ENCODE measurements at regions not wholly inside any gene's neighbourhood (a gene's known extent, or its start where the extent isn't known, plus 50 kb on each side); places are given as distances from the start of the nearest gene placed in this dataset.
"Not testable (repeated sequence)": the region's sequence is repeated elsewhere in the genome, so short reads cannot be mapped to it uniquely, and the experiment has no call there.

DNA sequence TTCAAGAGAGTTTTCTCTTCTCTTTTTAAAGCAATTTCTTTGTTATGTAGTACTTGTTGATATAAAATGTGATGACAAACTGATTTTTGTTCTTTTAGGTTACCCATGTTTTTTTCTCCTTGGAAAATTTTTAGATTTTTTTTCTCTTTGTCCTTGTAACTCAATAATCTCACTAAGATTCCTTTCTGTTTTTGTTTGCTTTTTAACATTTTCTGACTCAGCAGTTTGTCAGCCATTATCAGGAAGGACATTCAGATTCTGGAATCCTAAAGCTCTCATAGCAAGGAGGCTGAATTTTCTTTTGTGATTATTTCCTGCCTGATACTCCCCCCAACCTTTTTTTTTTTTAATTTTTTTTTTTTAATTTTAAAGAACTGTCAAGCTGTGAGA is 75.2 kb upstream of the CITED2 start:
- DNase-seq, result no peak

DNA sequence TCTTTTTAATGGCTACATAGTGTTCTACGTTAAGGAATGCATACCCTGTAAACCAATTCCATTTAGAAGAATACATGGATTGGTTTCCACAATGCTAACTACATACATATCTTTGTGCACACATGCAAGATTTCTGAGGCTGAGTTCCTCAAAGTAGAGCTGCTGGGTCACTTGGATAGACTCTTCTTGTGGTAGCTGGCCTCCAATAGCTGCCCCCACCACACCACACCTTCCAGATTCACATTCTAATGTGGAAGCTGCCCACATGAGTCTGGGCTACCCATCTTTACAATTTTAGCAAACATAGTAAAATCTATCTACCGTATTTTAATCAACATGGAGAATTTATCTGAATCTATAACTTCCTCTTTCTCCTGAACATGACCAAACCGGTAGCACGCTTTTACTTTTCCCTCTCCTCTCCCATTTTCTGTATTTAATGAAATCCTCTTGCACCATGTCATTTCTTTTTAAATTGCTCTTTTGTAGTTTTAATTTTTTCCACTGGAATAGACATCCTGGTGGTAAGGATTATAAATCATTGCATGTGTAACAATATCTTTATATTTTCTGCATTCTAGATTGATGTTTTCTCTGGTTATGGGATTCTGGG is 74.7 kb upstream of the CITED2 start:
- DNase-seq, result no peak

DNA sequence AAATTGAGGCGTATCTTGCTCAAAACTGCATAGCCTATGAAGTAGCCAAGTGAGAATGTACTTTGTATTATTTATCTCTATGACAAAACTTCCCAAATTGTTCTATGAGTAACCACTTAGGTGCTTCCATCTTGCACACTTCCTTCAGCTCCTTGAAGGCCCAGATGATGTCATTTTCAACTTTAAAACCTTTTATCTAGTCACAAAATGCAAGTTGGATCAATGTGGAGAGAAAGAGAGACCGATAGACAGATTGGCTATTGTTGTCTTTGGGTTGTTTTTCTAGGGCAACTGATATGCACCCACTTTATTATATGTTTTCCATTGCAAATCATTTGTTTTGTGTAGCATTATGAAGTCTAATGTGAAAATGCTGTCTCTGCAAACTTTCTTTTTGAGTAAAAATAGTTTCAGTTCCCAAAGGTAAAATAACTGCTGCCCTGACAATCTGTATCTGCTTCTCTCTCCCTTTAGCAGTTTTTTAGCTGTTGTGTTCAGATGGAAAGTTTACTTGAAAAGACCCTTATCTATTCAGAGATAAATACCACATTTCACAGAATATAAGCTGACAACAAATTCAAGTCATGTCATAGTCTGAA is 73.7 kb upstream of the CITED2 start:
- DNase-seq, result no peak

DNA sequence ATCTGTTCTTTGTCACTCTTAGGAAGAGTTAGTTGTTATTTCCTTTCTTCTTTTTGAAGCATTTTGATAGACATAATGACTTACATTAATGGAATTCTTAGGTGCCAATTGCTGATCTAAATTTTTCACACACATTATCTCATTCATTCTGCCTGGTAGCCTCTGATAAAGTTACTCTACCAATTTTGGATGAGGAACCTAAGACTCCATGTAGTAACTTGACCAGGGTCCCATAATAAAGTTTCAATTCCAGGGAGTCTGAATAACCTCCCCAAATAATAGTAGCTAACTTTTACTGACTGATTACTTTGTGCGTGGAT is 73.2 kb upstream of the CITED2 start:
- no peak for DNase-seq

DNA sequence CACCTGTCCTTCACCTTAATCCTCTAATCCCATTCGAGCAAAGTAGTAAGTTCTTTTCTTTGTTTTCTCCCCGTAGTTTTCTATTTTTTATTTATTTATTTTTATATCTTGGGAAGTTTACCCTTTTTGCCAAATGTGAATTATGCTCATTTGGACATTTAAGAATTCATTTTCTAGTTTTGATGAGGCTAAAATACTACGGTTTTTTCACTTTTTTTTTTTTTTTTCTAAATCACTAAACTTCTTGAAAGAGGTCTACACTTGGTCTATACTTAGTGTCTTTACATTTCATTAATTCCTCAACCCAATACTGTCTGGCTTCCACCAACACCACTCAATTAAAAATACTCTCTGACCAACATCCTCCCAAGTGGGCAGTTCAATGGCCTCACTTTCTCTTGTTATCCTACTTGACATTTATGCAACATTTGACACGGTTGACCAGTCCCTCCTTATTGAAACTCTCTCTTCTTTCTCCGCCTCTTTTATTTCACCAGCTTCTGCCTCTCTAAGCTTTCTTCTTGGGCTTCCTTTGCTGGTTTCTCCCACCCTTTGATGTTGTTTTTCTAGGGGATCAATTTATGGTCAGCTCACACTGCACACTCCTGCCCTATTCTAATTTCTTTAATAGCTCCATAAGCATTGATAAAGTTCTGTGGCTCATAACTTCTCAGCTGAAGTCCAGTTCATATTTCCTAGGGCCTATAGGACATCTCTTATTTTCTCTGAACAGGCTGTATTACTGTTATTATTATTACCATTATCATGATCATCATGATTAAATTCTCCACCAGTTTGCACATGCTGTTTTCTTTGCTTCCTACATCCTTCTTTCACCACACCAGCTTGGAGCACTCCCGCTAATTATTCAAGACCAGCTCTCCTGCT is 72.6 kb upstream of the CITED2 start:
- DNase-seq, result no peak

DNA sequence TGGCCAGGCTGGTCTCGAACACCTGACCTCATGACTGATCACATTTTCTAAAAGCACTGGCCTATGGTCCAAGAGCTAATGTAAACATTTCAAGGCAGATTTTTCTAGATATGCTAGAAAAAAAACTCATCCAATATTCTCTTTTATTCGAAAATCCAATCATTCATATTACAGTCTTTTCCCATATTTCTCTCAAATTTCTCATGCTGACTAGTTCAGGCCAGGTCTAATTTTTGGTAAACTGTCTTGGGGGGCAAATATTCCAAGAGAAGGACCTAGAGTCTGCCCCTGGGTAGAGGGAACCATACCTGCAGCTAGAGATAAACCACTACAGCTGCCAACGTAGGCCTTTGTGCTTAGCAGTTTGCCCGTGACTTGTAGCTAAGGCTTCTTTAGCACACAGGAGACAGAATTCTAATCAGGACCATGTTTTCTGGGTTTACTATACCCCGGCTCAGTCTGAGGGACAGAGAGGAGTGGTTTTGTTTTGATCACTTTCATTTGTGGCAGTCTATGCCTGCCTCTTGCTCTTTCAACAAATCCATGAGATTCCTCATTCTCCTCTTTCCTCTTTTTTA is 71.8 kb upstream of the CITED2 start:
- no peak for DNase-seq

DNA sequence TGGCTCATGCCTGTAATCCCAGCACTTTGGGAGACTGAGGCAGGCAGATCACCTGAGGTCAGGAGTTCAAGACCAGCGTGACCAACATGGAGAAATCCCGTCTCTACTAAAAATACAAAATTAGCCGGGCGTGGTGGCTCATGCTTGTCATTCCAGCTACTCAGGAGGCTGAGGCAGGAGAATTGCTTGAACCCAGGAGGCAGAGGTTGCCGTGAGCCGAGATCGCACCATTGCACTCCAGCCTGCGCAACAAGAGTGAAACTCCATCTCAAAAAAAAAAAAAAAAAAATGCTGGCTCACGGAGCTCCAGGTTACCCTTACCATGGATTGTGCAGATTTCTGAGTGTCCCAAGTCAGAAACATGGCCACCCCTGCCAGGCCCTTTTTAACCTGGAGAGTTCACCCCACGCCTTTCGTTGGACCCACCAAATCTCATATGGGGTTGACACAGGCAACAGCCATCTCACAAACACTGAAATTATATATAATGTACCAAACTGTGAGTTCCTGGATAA is 69.9 kb upstream of the CITED2 start:
- not testable (repeated sequence) for DNase-seq

DNA sequence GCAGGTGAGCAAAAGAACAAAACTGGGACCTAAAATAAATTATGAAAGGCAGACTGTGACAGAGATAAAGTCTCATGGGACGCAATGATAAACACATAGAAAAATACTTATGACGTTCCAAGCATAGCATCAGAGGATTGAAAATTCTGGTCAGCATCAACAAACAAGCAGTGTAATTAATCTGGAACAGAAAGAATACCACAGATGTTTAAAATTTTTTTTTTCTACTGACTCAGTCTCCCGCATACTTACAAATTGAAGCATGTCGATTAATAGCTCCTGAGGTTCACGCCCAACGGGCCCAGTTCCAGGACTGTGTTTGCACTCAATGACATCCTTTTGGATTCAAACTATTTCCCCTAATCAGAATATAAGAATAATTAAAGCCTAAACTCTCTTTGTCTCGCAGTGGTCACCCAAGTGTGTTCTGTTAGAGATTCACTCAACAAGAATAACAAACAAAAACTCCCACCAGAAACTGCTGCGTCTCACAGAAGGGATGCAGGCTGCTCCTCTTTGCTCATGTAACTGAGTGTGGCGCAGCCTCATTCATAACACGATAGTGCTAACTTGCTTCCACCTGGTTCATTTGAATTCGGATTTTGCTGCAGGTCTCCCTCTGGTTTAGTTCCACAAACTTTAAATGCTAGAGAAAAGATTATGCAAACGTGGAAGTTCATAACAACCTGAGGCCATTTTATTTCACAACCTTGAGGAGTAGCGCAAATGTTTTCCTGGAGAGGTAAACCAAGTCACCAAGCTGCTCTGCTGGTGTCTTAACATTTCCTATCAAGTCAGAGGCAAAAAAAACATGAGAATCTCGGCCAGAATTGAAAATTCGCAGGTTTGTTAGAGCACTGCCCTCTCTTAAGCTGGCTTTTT is 69.0 kb upstream of the CITED2 start:
- DNase-seq, result no peak

DNA sequence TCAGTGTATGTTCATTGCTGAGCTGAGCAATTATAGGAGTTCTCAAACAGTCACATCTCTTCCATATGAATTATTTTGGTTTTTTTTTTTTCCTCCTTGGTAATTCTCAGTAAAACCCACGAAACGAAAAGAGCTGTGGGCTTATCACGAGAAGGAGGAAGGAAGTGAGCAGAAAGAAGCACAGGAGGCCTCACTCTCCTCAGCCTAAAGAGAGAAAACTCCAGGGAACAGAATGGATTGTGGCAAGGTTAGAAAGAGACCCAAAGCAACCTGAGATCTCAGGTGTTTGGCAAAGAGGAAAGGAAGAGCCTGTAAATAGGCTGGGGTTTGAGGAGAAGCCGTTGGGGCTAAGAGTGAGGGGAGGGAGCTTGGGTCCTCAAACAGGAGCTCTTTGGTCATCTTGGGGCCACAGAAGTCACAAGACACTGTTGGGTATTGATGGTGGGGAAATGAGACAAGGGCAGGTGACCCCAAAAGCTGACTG is 67.8 kb upstream of the CITED2 start:
- DNase-seq, result no peak

DNA sequence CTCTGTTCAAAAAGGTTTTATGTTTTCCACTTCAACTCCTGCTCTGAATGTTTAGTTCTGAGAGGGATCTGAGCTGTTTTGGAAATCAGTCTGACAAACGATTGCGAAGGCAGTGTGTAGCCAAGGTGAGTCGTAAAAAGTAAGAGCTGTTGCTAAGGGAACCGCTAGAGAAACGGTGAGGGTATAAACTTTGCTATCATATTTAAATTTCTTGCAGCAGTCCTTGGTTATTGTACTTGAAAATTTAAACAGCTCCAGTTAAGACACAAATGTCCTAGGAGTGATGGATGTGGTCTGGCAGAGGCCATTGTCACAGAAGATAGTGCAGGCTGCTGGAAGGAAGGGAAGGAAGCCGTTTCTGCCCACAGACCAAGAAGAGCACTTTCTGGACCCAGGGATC is 64.9 kb upstream of the CITED2 start:
- no peak for DNase-seq

DNA sequence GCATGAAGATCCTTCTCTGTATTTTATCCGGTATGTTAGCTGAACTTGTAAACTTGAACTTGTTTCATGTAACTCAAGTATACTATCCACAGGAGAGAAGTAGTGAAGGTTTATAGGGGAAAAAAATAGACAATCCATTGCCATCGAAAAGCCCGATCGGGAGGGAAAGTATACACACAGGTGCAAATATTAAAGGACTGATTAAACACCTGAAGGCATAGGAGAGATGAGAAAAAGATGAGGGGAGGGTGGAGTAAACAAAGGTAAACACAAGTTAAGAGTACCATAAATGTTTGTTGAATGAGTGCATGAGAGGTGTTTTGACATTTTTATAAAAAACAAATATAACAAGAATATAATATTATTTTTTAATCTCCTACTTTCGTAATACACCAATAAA is 64.3 kb upstream of the CITED2 start:
- DNase-seq, result no peak

DNA sequence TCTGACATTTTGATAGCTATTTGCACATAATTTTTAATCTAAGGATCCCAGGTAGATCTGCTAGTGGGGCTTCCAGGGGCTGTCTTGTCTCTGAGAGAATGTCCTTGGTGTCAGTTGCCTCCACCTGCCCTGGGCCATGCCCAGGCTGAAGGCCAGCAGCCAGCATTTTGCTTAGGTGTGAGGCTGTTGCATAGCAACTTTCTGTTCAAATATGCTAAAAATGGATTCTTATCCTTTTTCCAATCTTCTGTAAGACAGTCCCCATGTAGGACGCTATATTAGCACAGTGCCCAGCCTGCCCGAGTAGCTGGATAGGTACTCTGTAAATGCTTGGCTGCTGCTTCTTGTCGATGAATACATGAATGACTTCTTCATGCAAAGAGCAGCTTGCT is 62.5 kb upstream of the CITED2 start:
- no peak for DNase-seq

DNA sequence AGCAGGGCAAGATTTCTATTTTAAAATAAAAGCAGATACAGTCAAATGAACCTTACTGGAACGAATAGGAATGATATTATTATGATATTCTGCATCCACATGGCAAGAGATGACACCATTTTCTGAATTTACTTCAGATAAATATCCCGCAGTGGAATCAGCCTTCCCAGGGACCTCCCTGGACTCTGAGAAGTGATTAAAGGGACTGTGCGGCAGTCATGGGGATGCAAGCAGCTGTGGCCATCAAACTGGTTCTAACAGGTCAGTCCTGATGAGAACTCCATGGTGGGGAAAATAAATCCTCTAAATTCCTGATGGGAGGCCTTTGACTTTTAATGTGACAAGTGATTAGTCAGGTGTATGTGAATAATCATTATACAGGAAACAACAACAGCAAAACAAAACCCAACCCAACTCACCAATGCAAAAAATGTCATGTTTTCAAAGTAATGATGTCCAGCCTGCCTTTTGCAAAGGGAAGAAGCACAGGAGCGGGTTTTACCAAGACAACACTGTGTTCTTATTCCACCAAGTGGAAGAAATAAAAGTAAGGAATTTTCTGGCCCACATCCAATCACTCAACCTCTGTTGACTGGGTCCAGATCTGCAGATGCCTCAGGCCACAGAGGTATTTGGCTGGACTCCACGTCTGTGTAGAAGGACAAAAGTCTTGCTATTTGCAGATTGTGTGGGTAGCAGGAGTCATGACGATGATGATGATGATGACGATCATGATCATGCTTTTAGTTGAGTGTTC is 61.9 kb upstream of the CITED2 start:
- no peak for DNase-seq

DNA sequence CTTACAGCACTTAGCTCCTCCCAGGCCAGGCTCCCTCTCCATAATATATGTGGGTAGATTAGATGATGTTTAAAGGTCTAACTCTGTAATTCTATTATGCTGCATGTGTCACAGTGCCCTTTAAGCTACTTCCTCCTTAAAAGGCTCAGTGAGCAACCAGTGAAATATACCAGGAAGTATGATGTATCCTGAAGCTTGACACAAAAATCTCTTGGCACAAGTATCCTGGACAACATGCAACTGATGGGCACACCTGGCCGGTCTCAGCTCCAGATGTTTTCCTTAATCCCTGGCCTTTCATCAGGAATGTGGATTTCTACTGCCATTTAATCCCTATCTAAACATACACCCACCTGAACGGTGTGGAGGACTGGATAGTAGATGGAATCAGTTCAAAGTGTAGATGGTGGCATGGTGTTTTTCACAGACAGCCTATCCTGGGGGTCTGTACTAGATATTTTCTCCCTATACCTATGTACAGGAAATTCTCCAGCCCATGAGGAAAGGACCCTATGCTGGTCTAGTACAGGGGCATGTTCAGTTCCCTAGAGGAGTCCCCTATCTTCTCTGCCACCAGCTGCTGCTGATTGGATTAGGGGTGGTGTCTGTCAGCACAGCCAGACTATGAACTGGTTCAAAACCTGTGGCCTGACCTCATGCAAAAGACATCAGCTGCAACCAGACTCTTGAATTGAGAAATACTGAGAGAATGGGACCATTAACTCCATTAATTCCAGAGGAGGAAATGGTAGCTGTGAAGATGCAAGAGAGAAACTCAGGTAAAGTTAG is 59.4 kb upstream of the CITED2 start:
- no peak for DNase-seq

DNA sequence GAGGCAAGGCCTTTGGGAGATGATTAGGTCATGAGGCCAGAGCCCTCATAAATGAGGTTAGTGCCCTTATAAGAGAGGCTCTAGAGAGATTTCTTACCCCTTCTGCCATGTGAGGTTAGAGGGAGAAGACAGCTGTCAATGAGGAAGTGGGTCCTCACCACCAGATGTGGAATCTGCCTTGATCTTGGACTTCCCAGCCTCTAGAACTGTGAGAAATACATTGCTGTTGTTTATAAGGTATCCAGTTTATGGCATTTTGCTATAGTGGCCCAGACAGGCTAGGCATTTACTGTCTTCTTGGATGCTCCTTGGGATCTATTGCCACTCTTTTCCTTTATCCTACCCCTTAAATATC is 57.1 kb upstream of the CITED2 start:
- no peak for DNase-seq

DNA sequence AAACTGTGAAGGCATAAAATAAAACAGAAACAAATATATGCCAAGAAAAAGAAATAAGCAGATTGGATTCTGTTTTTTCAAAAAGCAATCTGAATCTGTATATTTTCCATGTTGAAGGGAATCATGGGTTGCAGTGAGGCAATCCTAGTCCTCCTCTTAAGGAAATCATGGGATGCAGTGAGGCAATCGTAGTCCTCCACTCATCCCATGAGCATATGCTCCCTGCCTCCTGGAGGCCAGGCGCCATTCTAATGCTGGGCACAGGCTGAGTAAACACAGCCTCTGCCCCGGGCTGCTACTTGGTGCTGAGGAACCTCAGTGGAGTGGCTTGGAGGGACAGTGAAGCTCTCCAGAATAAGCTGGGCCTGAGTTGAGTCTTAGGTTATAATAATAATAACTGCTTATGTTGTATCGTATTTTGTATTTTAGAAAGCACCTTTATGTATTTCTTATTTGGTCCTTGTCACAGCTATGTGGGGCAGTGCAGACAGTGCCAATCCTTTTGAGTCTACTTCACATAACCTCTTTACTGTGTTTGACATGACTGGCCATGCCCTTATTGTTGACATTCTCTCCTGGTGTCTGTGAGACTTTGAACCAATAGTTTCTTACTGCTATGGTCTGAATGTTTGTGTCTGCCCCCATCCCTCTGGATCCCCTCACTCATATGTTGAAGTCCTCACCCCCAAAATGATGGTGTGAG is 56.6 kb upstream of the CITED2 start:
- no peak for DNase-seq

DNA sequence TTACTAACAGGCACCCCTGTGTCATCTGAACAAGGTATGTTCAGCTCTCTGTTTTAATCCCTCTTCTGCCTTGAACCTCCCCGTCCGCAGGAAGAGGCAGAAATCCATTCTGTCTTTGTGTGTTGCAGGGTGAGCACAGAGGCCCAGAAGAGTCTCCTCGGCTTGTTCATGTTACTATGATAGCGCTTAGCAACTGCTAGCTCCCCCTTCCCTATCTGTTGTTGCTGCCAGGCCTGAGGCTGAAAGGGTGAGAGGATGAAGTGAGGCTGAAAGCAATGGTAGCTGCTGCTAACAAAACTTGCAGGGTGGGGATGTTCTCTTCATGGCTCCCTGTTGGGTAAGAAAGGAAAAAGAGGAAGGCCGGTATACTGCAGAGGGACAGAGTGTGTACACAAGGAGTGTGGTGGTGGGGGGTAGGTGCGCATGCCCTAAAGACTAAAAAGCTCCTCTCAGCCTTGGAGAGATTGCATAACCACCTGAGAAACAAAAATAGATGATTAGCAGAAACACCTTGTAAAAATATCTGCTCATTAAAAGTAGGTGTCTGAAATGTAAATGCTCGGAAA is 55.2 kb upstream of the CITED2 start:
- DNase-seq, result no peak

DNA sequence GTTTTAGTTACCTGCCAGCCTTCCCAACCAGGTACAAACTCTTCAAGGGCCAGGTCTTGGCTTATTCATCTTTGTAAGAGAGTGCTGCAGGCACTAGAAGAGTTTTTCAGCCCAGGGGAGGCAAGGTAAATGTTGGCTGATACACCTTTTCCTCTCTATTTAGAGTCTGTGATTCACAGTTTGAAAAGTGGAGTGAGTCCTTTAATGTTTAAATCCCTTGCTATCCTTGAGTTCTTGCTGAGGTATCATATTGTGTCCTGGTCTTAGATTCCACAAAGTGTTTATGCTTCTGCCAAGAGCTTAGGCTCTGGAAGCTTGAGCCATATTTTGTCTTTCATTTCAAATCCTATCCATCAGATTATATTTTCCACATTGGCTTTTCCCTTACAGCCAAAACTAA is 52.8 kb upstream of the CITED2 start:
- no peak for DNase-seq

DNA sequence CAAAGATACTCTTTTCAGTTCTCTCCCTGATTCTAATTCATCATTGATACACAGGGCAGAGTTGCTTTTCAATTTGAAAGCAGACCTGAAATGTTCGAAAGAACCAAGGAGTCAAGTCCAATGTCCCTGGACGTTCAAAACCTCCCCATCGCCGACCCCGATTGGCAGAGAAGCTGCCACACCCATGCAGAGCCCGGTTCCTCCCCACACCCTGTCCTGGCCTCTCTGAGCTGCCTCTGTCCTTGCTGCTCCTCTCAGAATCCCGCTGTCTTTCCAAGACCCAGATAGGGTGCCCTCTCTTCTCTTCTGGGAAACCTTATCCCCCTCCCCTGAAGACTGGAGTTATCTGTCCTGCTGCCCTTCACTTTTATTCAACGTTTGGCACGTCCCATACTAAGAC is 52.3 kb upstream of the CITED2 start:
- DNase-seq, result no peak

DNA sequence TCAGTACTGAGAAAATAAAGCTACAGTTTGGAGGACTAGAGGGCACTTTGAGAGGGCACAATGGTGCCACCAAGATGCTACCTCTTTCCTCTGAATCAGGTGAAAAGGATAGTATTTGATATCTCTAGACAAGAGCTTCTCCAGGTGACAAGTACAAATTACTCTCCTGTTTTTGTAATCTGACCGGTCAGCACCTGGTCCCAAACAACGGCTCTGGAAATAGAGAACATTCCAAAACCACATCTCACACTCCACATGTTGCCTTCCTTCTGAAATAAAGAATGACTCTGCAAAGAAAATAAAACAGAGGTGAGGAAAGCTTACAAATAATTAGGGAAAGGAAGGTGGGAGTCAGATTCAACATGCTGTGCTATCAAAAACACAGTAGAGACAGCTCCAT is 51.3 kb upstream of the CITED2 start:
- DNase-seq, result no peak

Measured in activated T-cell treated with anti-CD3 and anti-CD28 coated beads, Interleukin-2, amount 50 U/mL, for 48 hours (primary cell).